T-helper 9 cell (primary cell): ENCODE measurements at regions not wholly inside any gene's neighbourhood (a gene's known extent, or its start where the extent isn't known, plus 50 kb on each side); places are given as distances from the start of the nearest gene placed in this dataset.

Experiments
- DNase-seq: peaks from one replicate; pipeline ENCODE4 v3.0.0-alpha.2; 2020

GRCh38 chr11:80167766-80168165, 726.9 kb upstream of the TENM4 start:
- DNase-seq: no peak

- DNase-seq: no peak
Measured at GRCh38 chr11:80165744-80166143, 724.9 kb upstream of the TENM4 start.

GRCh38 chr11:80163441-80163840, 722.6 kb upstream of the TENM4 start:
- no peak for DNase-seq

- no peak for DNase-seq
Measured at GRCh38 chr11:80163011-80163410, 722.2 kb upstream of the TENM4 start.

- DNase-seq: no peak
Measured at GRCh38 chr11:80162387-80162786, 721.6 kb upstream of the TENM4 start.

- no peak for DNase-seq
Measured at GRCh38 chr11:80157447-80157846, 716.6 kb upstream of the TENM4 start.

- DNase-seq: no peak
Measured at GRCh38 chr11:80156062-80156461, 715.2 kb upstream of the TENM4 start.

- DNase-seq: no peak
Measured at GRCh38 chr11:80155412-80156017, 714.7 kb upstream of the TENM4 start.

GRCh38 chr11:80146232-80146631, 705.4 kb upstream of the TENM4 start:
- no peak for DNase-seq

GRCh38 chr11:80144897-80145594, 704.2 kb upstream of the TENM4 start:
- no peak for DNase-seq

GRCh38 chr11:80136991-80137390, 696.2 kb upstream of the TENM4 start:
- DNase-seq: no peak

GRCh38 chr11:80129396-80129795, 688.6 kb upstream of the TENM4 start:
- DNase-seq: no peak

- no peak for DNase-seq
Measured at GRCh38 chr11:80122211-80122610, 681.4 kb upstream of the TENM4 start.

- no peak for DNase-seq
Measured at GRCh38 chr11:80118073-80118472, 677.2 kb upstream of the TENM4 start.

- DNase-seq: no peak
Measured at GRCh38 chr11:80116796-80117195, 676.0 kb upstream of the TENM4 start.

GRCh38 chr11:80109652-80110051, 668.8 kb upstream of the TENM4 start:
- no peak for DNase-seq

- no peak for DNase-seq
Measured at GRCh38 chr11:80109031-80109430, 668.2 kb upstream of the TENM4 start.

- DNase-seq: no peak
Measured at GRCh38 chr11:80107415-80107814, 666.6 kb upstream of the TENM4 start.

- DNase-seq: no peak
Measured at GRCh38 chr11:80104191-80104590, 663.4 kb upstream of the TENM4 start.

- DNase-seq: no peak
Measured at GRCh38 chr11:80103142-80103859, 662.5 kb upstream of the TENM4 start.

- DNase-seq: no peak
Measured at GRCh38 chr11:80097146-80097545, 656.3 kb upstream of the TENM4 start.

GRCh38 chr11:80096736-80097135, 655.9 kb upstream of the TENM4 start:
- DNase-seq: no peak

- no peak for DNase-seq
Measured at GRCh38 chr11:80086496-80087055, 645.7 kb upstream of the TENM4 start.

- no peak for DNase-seq
Measured at GRCh38 chr11:80085563-80085962, 644.7 kb upstream of the TENM4 start.
